ENCODE measurements at regions not wholly inside any gene's neighbourhood (a gene's known extent, or its start where the extent isn't known, plus 50 kb on each side); places are given as distances from the start of the nearest gene placed in this dataset.
"Not testable (repeated sequence)": the region's sequence is repeated elsewhere in the genome, so short reads cannot be mapped to it uniquely, and the experiment has no call there.

DNA sequence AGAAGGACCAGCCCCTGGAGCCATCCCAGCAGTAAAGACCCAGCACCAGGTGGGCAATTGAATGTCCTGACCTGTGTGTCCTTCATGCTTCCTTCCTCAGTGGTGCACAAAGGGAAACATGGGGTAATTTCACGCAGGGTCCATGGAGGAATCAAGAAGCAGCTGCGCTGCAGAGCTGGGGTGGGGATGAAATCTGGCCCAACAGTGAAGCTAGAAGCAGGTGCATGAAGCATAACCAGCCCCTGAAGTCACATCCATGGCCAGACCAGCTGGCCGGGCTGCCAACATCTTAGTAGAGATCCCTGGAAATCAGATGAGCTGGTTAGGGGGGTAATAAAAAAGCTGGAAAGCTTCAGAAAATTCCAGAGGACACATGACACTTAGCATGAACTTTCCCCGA lies 646.7 kb upstream of the DEFB115 start:
- no peak for DNase-seq (ENCODE audit: low read depth in 2 of 2)
- H3K4me3 ChIP-seq (replicated peaks in 1 of 2; ENCODE audit: low read depth in 2 of 2, low read length in 2 of 2), result no peak overlapping the region
- TF ChIP-seq, protein P1, sequence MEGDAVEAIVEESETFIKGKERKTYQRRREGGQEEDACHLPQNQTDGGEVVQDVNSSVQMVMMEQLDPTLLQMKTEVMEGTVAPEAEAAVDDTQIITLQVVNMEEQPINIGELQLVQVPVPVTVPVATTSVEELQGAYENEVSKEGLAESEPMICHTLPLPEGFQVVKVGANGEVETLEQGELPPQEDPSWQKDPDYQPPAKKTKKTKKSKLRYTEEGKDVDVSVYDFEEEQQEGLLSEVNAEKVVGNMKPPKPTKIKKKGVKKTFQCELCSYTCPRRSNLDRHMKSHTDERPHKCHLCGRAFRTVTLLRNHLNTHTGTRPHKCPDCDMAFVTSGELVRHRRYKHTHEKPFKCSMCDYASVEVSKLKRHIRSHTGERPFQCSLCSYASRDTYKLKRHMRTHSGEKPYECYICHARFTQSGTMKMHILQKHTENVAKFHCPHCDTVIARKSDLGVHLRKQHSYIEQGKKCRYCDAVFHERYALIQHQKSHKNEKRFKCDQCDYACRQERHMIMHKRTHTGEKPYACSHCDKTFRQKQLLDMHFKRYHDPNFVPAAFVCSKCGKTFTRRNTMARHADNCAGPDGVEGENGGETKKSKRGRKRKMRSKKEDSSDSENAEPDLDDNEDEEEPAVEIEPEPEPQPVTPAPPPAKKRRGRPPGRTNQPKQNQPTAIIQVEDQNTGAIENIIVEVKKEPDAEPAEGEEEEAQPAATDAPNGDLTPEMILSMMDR (IDR thresholded peaks at IDR 0.05; ENCODE audit: low read depth, low read length), result no peak

DNA sequence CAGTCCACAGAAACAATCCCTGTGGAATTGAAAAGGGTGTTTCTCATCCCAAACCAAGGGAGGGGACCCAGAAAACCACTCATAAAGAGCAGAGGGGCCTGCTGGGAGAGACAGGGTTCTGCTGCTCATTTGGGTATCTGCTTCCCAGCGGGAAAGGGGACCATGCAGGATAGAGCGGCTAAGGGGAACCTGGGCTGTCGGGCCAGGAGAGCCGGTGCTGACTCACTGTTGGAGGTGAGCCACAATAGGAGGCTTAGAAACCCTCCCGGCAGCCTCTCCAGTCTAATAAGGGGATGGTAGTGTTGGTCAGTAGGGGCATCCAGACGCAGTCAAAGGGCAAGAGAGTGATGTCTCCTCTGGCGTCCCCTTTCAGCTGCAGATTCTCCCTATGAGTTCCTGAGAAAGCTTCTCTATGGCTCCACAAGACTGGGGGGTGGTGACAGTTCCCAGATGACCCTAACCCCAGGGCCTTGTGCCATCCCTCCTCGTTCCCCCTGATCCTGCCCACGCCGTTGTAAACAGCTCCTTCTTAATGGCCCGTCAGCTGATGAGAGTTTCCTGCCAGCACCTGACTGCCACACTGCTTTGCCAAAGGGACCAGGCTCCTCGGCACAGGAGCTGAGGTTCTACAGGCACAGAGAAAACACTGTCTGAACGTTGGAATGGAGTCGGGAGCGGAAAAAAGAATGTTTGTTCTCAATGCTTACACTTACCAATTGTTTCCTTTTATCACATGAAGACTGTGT lies 646.1 kb upstream of the DEFB115 start:
- TF ChIP-seq, protein P1 (IDR thresholded peaks at IDR 0.05; ENCODE audit: low read depth, low read length), result no peak
- no peak overlapping the region for H3K4me3 ChIP-seq (replicated peaks in 1 of 2; ENCODE audit: low read depth in 2 of 2, low read length in 2 of 2)
- no peak for DNase-seq (ENCODE audit: low read depth in 2 of 2)

DNA sequence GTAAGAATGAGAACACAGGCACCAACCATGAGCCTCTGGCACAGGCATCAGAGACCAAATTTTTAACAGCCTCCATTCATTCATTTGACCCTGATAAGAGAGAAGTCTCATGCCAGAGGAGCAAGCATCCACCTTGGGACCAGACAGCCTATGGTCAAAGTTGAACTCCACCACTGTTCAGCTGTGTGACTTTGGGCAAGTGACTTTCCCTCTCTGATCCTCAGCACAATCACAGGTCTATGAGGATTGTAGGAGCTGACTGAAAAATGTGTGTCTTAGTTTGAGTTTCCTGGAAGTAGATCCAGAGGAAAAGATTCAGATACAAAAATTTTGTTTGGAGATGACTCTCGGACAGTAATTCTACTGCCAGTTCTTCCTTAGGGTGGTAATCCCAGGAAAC lies 645.1 kb upstream of the DEFB115 start:
- no peak overlapping the region for H3K4me3 ChIP-seq (replicated peaks in 1 of 2; ENCODE audit: low read depth in 2 of 2, low read length in 2 of 2)
- DNase-seq (ENCODE audit: low read depth in 2 of 2), result no peak
- TF ChIP-seq, protein P1 (IDR thresholded peaks at IDR 0.05; ENCODE audit: low read depth, low read length), result no peak

DNA sequence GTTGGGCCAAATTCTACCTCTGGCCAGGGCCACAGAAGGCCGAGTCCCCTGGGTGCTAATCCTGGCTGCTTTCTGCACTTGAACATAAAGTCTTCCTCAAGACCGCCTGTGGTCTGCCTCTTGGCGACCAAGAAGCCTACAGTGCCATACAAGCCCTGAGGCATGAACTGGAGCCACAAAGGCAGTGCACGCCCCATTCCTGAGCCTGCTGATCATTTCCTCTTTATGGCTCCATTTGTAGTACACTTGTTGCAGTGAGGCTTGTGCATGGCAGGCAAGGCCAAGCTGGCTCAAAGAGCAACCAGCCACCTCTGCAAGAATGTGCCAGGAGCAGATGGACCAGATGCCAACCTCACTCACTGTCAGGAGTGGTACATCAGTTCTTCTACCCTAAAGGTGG lies 636.1 kb upstream of the DEFB115 start:
- not testable (repeated sequence) for DNase-seq (ENCODE audit: low read depth in 2 of 2); H3K4me3 ChIP-seq (replicated peaks in 1 of 2; ENCODE audit: low read depth in 2 of 2, low read length in 2 of 2)

DNA sequence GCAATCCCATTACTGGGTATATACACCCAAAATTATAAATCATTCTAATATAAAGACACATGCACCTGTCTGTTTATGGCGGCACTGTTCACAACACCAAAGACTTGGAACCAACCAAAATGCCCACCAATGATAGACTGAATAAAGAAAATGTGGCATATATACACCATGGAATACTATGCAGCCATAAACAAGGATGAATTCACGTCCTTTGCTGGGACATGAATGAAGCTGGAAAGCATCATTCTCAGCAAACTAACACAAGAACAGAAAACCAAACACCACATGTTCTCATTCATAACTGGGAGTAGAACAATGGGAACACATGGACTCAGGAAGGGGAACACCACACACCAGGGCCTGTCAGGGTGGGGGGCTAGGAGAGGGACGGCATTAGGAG lies 633.2 kb upstream of the DEFB115 start:
- DNase-seq (ENCODE audit: low read depth in 2 of 2); H3K4me3 ChIP-seq (replicated peaks in 1 of 2; ENCODE audit: low read depth in 2 of 2, low read length in 2 of 2): not testable (repeated sequence)

DNA sequence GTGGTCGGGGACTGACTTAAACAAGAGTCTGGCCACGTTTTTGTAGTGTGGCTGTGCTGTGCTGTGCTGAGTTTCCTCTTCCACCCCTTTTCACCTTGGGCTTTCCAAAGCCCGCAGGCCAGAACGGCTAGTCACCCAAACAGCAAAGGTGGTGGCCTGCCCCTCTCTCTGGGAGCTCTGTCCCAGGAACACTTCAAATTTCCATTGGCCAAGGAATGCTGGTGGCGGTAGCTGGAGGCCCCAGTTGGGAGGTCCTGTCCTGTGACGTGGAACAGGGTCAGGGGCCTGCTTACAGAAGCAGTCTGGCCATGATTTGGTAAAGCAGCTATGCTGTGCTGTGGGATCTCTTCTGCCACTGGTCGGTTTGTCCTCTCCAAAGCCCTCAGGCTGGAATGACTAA lies 628.1 kb upstream of the DEFB115 start:
- H3K4me3 ChIP-seq (replicated peaks in 1 of 2; ENCODE audit: low read depth in 2 of 2, low read length in 2 of 2); DNase-seq (ENCODE audit: low read depth in 2 of 2): not testable (repeated sequence)

DNA sequence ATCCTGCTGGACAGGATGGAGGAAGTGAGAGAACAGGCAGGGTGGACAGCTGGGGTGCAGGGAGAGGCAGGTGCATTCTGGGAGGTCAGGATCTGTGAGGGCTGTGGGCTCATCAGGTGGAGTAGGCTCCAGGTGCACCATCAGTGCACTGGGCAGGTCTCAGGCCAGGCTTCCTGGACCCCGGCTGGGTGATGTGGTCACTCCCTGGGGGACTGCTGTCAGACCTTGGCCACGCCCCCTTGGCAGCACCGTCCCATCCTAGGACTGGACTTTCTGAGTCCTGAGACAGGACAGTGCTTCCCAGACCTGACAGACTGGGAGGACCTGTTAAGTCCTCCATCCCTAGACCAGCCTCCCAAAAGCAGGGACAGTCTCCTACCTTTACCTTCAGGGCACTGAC lies 626.7 kb upstream of the DEFB115 start:
- no peak overlapping the region for H3K4me3 ChIP-seq (replicated peaks in 1 of 2; ENCODE audit: low read depth in 2 of 2, low read length in 2 of 2)
- TF ChIP-seq, protein P1 (IDR thresholded peaks at IDR 0.05; ENCODE audit: low read depth, low read length), result no peak

DNA sequence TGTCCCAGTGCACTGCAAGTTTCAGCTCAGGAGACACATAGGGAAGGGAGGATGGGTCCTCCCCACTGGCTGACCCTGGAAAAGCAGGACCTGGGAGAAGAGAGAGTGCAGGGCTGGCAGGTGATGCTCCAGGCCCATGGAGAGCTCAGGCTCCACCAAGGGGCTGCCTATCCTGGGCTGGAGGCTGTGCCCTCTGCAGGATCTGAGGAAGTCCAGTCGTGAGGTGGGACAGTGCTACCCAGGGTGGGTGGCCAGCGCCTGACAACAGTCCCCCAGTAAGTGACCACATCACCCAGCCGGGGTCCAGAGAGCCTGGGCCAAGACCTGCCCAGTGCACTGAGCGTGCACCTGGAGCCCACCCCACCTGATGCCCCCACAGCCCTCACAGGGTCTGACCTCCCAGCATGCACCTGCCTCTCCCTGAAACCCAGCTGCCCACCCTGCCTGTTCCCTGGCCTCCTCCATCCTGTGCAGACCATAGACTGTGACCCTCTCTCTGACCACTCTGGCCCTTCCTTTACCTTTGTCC lies 626.1 kb upstream of the DEFB115 start:
- DNase-seq (ENCODE audit: low read depth in 2 of 2); H3K4me3 ChIP-seq (replicated peaks in 1 of 2; ENCODE audit: low read depth in 2 of 2, low read length in 2 of 2): not testable (repeated sequence)

More for the DNA sequence above, 626.7 kb upstream of the DEFB115 start:
- DNase-seq (ENCODE audit: low read depth in 2 of 2), result no peak

DNA sequence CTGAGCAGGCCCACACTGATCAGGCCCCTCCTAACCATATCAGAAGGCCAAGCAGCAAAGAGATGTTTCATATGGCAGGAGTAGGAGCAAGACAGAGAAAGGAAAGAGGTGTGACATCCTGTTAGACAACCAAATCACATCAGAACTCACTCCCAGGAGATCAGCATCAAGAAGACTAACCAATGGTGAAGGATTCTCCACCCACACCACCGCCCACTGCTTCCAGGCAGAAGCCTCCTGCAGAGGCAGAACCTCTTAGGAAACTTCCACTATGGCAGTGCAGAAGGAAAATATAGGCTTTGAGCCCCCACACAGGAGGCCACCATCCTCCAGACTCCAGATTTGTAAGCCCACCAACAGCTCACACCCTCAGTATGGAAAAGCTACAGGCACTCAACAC lies 624.7 kb upstream of the DEFB115 start:
- H3K4me3 ChIP-seq (replicated peaks in 1 of 2; ENCODE audit: low read depth in 2 of 2, low read length in 2 of 2); DNase-seq (ENCODE audit: low read depth in 2 of 2): not testable (repeated sequence)

DNA sequence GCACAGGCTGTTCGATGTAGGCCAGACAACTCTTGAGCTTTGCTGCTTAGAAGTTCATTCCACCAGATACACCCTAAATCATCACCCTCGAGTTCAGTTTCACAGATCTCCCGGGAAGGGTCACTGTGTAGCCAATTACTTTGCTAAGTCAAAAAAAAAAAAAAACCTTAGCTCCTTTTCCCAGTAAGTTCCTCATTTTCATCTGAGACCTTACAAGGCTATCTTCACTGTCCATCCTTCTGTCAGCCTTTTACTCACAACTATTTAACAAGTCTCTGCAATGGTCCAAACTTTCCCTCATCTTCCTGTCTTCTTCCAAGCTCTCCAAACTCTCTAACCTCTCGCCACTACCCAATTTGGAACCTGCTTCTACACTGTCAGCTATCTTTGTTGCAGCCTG lies 615.9 kb upstream of the DEFB115 start:
- DNase-seq (ENCODE audit: low read depth in 2 of 2); H3K4me3 ChIP-seq (replicated peaks in 1 of 2; ENCODE audit: low read depth in 2 of 2, low read length in 2 of 2): not testable (repeated sequence)

DNA sequence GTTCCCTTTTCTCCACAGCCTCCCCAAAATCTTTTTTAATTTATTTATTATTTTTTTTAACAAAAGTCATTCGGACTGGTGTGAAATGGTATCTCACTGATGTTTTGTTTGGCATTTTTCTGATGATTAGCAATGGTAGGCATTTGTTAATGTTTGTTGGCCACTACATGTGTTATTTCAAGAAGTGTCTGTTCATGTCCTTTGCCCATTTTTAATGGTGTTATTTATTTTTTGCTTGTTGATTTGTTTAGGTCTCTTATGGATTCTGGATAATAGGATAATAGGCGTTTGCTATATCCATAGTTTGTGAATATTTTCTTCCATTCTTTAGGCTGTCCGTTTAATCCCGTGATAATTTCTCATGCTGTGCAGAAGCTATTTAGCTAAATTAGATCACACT lies 596.5 kb upstream of the DEFB115 start:
- DNase-seq (ENCODE audit: low read depth in 2 of 2); H3K4me3 ChIP-seq (replicated peaks in 1 of 2; ENCODE audit: low read depth in 2 of 2, low read length in 2 of 2): not testable (repeated sequence)

DNA sequence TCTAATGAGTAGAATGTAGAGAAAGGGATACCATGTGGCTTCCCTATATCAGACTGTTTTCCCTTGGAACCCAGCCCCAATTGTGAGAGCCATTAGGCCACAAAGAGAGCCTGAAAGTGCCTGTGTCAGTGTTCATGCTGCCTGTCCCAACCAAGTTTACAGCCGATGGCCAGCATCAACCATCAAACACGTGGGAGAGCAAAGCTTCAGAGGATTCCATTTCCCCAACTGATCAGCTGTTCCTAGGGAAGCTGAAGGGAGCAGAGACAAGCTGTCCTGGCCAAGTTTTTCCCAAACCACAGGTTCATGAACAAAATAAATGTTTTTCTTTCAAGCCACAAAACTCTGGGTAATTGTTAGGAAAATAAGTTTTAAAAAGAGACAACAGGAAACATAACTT lies 589.0 kb upstream of the DEFB115 start:
- not testable (repeated sequence) for DNase-seq (ENCODE audit: low read depth in 2 of 2); H3K4me3 ChIP-seq (replicated peaks in 1 of 2; ENCODE audit: low read depth in 2 of 2, low read length in 2 of 2)

DNA sequence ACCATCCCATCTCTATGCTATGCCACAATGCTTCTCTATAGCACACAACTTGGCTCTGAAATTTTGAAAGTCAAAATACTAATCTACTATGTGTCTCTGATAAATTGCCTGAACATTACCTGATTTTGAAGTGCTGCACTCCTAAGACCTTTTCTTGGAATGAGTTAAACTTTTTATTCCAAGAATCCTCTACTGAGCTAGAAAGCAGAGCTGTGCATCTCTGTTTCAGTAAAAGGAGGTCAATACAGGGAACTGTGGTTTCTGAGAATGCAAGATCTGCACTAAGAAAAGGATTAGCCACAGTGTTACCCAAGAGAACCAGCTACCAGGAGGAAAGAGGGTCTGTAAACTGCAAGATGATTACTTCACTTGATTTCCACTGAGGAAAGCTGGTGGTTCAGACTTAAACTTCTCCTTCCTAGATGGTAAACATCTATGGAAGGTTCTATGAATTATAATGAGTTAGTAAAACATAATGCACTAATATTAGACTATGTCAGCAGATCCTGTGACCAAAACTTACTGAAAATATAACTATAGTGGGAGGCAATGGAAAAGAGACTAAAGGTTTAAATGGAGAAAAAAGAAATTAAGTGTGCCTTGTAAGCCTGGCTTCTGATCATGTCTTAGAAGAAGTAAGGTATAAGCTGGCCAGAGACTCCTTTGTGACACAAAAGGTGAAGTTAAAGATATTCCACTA lies 588.0 kb upstream of the DEFB115 start:
- not testable (repeated sequence) for H3K4me3 ChIP-seq (replicated peaks in 1 of 2; ENCODE audit: low read depth in 2 of 2, low read length in 2 of 2); DNase-seq (ENCODE audit: low read depth in 2 of 2)
